ENCODE measurements at regions not wholly inside any gene's neighbourhood (a gene's known extent, or its start where the extent isn't known, plus 50 kb on each side); places are given as distances from the start of the nearest gene placed in this dataset.

DNA sequence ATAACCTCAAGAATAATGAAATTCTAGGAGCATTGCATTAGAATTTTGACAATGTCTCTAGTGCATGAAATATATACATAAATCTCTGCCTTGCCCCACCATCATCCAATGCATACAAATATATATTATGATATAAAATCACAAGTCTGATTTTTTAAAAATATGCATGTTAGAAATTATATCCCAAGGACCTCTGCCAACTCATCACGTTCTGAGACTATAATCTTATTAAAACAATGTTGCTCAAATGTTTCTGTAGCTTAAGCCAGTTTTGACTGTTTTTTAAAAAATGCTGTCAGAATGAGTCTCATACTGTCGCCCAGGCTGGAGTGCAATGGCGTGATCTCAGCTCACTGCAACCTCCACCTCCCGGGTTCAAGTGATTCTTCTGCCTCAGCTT, 287.0 kb upstream of the SOX4 start:
- no peaks in the 10 kb centered on the region for H3K36me3 ChIP-seq (ENCODE audit: control insufficient read depth in 3 of 3, insufficient read depth in 2 of 3, low read depth in 1 of 3, low read length in 3 of 3)
- H3K9me3 ChIP-seq (ENCODE audit: control insufficient read depth in 2 of 2, insufficient read depth in 1 of 2, low read depth in 1 of 2, low read length in 1 of 2): no peaks in the 10 kb centered on the region
- WGBS, 3 donors: 82 to 85% (median 83%) methylated on average over 4 of the region's 4 CpGs
- H3K4me3 ChIP-seq (ENCODE audit: low read depth in 1 of 3, low read length in 3 of 3): no peak overlapping the region
- no peaks in the 10 kb centered on the region for H3K4me1 ChIP-seq (ENCODE audit: control insufficient read depth in 3 of 3, insufficient read depth in 2 of 3, low read depth in 1 of 3, low read length in 2 of 3)
- H3K27me3 ChIP-seq (ENCODE audit: control insufficient read depth in 3 of 3, insufficient read depth in 3 of 3, low read length in 3 of 3): peaks cover 0 to 6% (median 0%) of the 10 kb centered on the region in 3 donors
- H3K27ac ChIP-seq (ENCODE audit: low read depth in 1 of 3, low read length in 2 of 3): no peak overlapping the region
- DNase-seq: no peak
- no peak for FAIRE-seq

DNA sequence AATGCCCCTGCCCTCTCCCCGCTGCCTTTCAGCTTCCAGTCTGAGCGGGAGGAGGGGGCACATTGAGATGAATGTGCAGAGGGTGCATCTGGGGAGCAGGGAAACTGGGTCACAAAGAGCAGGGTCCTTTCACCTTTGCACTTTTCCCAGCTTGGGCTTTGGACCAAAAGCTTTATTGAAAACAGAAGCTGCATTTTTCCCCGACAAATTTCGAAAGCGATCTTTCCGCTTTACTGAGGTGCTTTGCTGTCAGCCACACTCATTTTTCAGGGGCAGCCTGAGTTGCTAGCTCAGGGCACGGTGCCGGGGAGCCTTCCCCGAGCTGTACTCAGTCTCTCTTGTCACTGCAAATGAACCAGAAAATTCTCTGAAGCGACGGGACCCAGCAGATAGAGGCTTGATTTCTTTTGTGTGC, 283.7 kb upstream of the SOX4 start:
- peaks cover 0 to 6% (median 0%) of the 10 kb centered on the region in 3 donors for H3K27me3 ChIP-seq (ENCODE audit: control insufficient read depth in 3 of 3, insufficient read depth in 3 of 3, low read length in 3 of 3)
- 73 to 85% (median 74%) methylated on average over 11 of the region's 11 CpGs for WGBS, 3 donors
- H3K36me3 ChIP-seq (ENCODE audit: control insufficient read depth in 3 of 3, insufficient read depth in 2 of 3, low read depth in 1 of 3, low read length in 3 of 3): no peaks in the 10 kb centered on the region
- no peaks in the 10 kb centered on the region for H3K4me1 ChIP-seq (ENCODE audit: control insufficient read depth in 3 of 3, insufficient read depth in 2 of 3, low read depth in 1 of 3, low read length in 2 of 3)
- H3K4me3 ChIP-seq (ENCODE audit: low read depth in 1 of 3, low read length in 3 of 3): no peak overlapping the region
- no peaks in the 10 kb centered on the region for H3K9me3 ChIP-seq (ENCODE audit: control insufficient read depth in 2 of 2, insufficient read depth in 1 of 2, low read depth in 1 of 2, low read length in 1 of 2)
- FAIRE-seq: no peak
- no peak overlapping the region for H3K27ac ChIP-seq (ENCODE audit: low read depth in 1 of 3, low read length in 2 of 3)
- DNase-seq: no peak

DNA sequence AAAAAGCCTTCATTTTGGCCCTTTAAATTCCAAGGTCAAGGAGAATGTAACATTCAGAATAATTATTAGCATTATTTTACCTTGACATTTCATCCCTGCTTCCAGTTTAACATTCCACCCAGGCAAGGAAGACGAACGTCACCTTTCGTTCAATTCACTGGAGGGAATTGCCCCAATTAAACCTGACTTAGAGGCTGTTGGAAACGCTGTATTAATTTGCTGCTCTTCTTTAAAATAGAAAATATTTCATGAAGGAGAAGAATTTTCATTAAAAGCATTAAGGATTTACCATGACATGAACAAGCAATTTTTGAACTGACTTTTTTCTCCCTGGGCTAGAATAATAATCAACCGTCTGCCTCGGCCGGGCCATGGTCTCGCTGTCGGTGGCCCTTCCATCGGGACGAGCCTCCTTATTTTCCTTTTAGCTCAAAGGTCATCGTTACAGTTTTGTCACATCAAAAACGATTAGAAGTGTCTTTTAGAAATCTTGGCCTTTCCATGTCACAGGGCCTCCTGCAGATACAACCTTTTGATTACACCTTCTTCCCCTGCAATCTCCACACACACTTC, 282.9 kb upstream of the SOX4 start:
- no peak for DNase-seq
- Histone ChIP-seq H3K27me3 (ENCODE audit: control insufficient read depth in 3 of 3, insufficient read depth in 3 of 3, low read length in 3 of 3) (peaks cover 0 to 6% (median 0%) of the 10 kb centered on the region in 3 donors), H3K9me3 (ENCODE audit: control insufficient read depth in 2 of 2, insufficient read depth in 1 of 2, low read depth in 1 of 2, low read length in 1 of 2) (no peaks in the 10 kb centered on the region), H3K4me1 (ENCODE audit: control insufficient read depth in 3 of 3, insufficient read depth in 2 of 3, low read depth in 1 of 3, low read length in 2 of 3) (no peaks in the 10 kb centered on the region), H3K27ac (ENCODE audit: low read depth in 1 of 3, low read length in 2 of 3) (no peak overlapping the region), H3K4me3 (ENCODE audit: low read depth in 1 of 3, low read length in 3 of 3) (no peak overlapping the region), H3K36me3 (ENCODE audit: control insufficient read depth in 3 of 3, insufficient read depth in 2 of 3, low read depth in 1 of 3, low read length in 3 of 3) (no peaks in the 10 kb centered on the region)
- WGBS, 3 donors: 89 to 93% (median 90%) methylated on average over 13 of the region's 13 CpGs
- FAIRE-seq: no peak

GRCh38 chr6:21312118-21312517, 281.4 kb upstream of the SOX4 start:
- DNase-seq (no peak), FAIRE-seq (no peak)
- Histone ChIP-seq H3K27me3 (ENCODE audit: control insufficient read depth in 3 of 3, insufficient read depth in 3 of 3, low read length in 3 of 3) (peaks cover 0 to 6% (median 0%) of the 10 kb centered on the region in 3 donors), H3K27ac (ENCODE audit: low read depth in 1 of 3, low read length in 2 of 3) (no peak overlapping the region), H3K4me1 (ENCODE audit: control insufficient read depth in 3 of 3, insufficient read depth in 2 of 3, low read depth in 1 of 3, low read length in 2 of 3) (no peaks in the 10 kb centered on the region), H3K4me3 (ENCODE audit: low read depth in 1 of 3, low read length in 3 of 3) (no peak overlapping the region), H3K36me3 (ENCODE audit: control insufficient read depth in 3 of 3, insufficient read depth in 2 of 3, low read depth in 1 of 3, low read length in 3 of 3) (no peaks in the 10 kb centered on the region), H3K9me3 (ENCODE audit: control insufficient read depth in 2 of 2, insufficient read depth in 1 of 2, low read depth in 1 of 2, low read length in 1 of 2) (no peaks in the 10 kb centered on the region)
- 91 to 99% (median 96%) methylated on average over 4 of the region's 4 CpGs for WGBS, 3 donors

- no peak for DNase-seq
- H3K36me3 ChIP-seq (ENCODE audit: control insufficient read depth in 3 of 3, insufficient read depth in 2 of 3, low read depth in 1 of 3, low read length in 3 of 3): no peaks in the 10 kb centered on the region
- no peak overlapping the region for H3K4me3 ChIP-seq (ENCODE audit: low read depth in 1 of 3, low read length in 3 of 3)
- FAIRE-seq: no peak
- H3K27me3 ChIP-seq (ENCODE audit: control insufficient read depth in 3 of 3, insufficient read depth in 3 of 3, low read length in 3 of 3): no peaks in the 10 kb centered on the region
- 67 to 77% (median 76%) methylated on average over 12 of the region's 12 CpGs for WGBS, 3 donors
- no peaks in the 10 kb centered on the region for H3K4me1 ChIP-seq (ENCODE audit: control insufficient read depth in 3 of 3, insufficient read depth in 2 of 3, low read depth in 1 of 3, low read length in 2 of 3)
- no peak overlapping the region for H3K27ac ChIP-seq (ENCODE audit: low read depth in 1 of 3, low read length in 2 of 3)
- H3K9me3 ChIP-seq (ENCODE audit: control insufficient read depth in 2 of 2, insufficient read depth in 1 of 2, low read depth in 1 of 2, low read length in 1 of 2): no peaks in the 10 kb centered on the region
Observed at GRCh38 chr6:21317642-21318041, 275.9 kb upstream of the SOX4 start.

- no peaks in the 10 kb centered on the region for H3K36me3 ChIP-seq (ENCODE audit: control insufficient read depth in 3 of 3, insufficient read depth in 2 of 3, low read depth in 1 of 3, low read length in 3 of 3)
- DNase-seq: no peak
- no peaks in the 10 kb centered on the region for H3K4me1 ChIP-seq (ENCODE audit: control insufficient read depth in 3 of 3, insufficient read depth in 2 of 3, low read depth in 1 of 3, low read length in 2 of 3)
- 75 to 82% (median 81%) methylated on average over 6 of the region's 6 CpGs for WGBS, 3 donors
- no peak overlapping the region for H3K4me3 ChIP-seq (ENCODE audit: low read depth in 1 of 3, low read length in 3 of 3)
- no peak overlapping the region for H3K27ac ChIP-seq (ENCODE audit: low read depth in 1 of 3, low read length in 2 of 3)
- no peak for FAIRE-seq
- no peaks in the 10 kb centered on the region for H3K9me3 ChIP-seq (ENCODE audit: control insufficient read depth in 2 of 2, insufficient read depth in 1 of 2, low read depth in 1 of 2, low read length in 1 of 2)
- H3K27me3 ChIP-seq (ENCODE audit: control insufficient read depth in 3 of 3, insufficient read depth in 3 of 3, low read length in 3 of 3): no peaks in the 10 kb centered on the region
Observed at GRCh38 chr6:21321076-21321475, 272.5 kb upstream of the SOX4 start.

- WGBS, 3 donors: 86 to 95% (median 87%) methylated on average over 2 of the region's 2 CpGs
- no peak for FAIRE-seq
- H3K4me3 ChIP-seq (ENCODE audit: low read depth in 1 of 3, low read length in 3 of 3): no peak overlapping the region
Observed at GRCh38 chr6:21321531-21321930, 272.0 kb upstream of the SOX4 start.

GRCh38 chr6:21323577-21323976, 270.0 kb upstream of the SOX4 start:
- DNase-seq: no peak
- no peak for FAIRE-seq
- H3K27ac ChIP-seq (ENCODE audit: low read depth in 1 of 3, low read length in 2 of 3): no peak overlapping the region
- no peak overlapping the region for H3K4me3 ChIP-seq (ENCODE audit: low read depth in 1 of 3, low read length in 3 of 3)
- H3K4me1 ChIP-seq (ENCODE audit: control insufficient read depth in 3 of 3, insufficient read depth in 2 of 3, low read depth in 1 of 3, low read length in 2 of 3): no peaks in the 10 kb centered on the region
- no peaks in the 10 kb centered on the region for H3K27me3 ChIP-seq (ENCODE audit: control insufficient read depth in 3 of 3, insufficient read depth in 3 of 3, low read length in 3 of 3)
- H3K36me3 ChIP-seq (ENCODE audit: control insufficient read depth in 3 of 3, insufficient read depth in 2 of 3, low read depth in 1 of 3, low read length in 3 of 3): no peaks in the 10 kb centered on the region
- no peaks in the 10 kb centered on the region for H3K9me3 ChIP-seq (ENCODE audit: control insufficient read depth in 2 of 2, insufficient read depth in 1 of 2, low read depth in 1 of 2, low read length in 1 of 2)
- WGBS, 3 donors: 90 to 93% (median 93%) methylated on average over 14 of the region's 14 CpGs

More at GRCh38 chr6:21321531-21321930, 272.0 kb upstream of the SOX4 start:
- Histone ChIP-seq H3K4me1 (ENCODE audit: control insufficient read depth in 3 of 3, insufficient read depth in 2 of 3, low read depth in 1 of 3, low read length in 2 of 3) (no peaks in the 10 kb centered on the region), H3K9me3 (ENCODE audit: control insufficient read depth in 2 of 2, insufficient read depth in 1 of 2, low read depth in 1 of 2, low read length in 1 of 2) (no peaks in the 10 kb centered on the region), H3K36me3 (ENCODE audit: control insufficient read depth in 3 of 3, insufficient read depth in 2 of 3, low read depth in 1 of 3, low read length in 3 of 3) (no peaks in the 10 kb centered on the region), H3K27ac (ENCODE audit: low read depth in 1 of 3, low read length in 2 of 3) (no peak overlapping the region), H3K27me3 (ENCODE audit: control insufficient read depth in 3 of 3, insufficient read depth in 3 of 3, low read length in 3 of 3) (no peaks in the 10 kb centered on the region)
- DNase-seq: no peak

DNA sequence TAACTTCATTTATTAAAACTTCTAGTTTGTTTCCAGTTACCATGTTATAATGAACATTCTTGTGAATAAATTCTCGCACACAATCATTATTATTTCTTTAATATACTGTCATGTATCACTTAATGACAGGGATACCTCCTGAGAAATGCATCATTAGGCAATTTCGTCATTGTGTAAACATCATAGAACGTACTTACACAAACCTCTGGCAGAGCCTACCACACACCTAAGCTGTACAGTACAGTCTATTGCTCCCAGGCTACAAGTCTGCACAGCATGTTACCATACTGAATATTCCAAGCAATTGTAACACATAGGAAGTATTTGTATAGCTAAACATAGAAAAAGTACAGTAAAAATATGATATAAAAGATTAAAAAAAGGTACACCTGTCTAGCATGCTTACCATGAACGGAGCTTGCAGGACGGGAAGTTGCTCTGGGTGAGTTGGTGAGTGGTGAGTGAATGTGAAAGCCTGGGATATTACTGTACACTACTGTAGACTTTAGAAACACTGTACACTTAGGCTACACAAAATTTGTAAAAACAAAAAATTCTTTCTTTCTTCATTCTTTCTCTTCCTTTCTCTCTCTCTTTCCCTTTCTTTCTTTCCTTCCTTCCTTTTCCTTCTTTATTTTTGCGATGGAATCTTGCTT, 268.2 kb upstream of the SOX4 start:
- WGBS, 3 donors: 52 to 73% (median 59%) methylated on average over 6 of the region's 6 CpGs
- no peak overlapping the region for H3K27ac ChIP-seq (ENCODE audit: low read depth in 1 of 3, low read length in 2 of 3)
- H3K4me1 ChIP-seq (ENCODE audit: control insufficient read depth in 3 of 3, insufficient read depth in 2 of 3, low read depth in 1 of 3, low read length in 2 of 3): no peaks in the 10 kb centered on the region
- no peaks in the 10 kb centered on the region for H3K27me3 ChIP-seq (ENCODE audit: control insufficient read depth in 3 of 3, insufficient read depth in 3 of 3, low read length in 3 of 3)
- DNase-seq (no peak), FAIRE-seq (no peak)
- H3K4me3 ChIP-seq (ENCODE audit: low read depth in 1 of 3, low read length in 3 of 3): no peak overlapping the region
- H3K36me3 ChIP-seq (ENCODE audit: control insufficient read depth in 3 of 3, insufficient read depth in 2 of 3, low read depth in 1 of 3, low read length in 3 of 3): no peaks in the 10 kb centered on the region
- no peaks in the 10 kb centered on the region for H3K9me3 ChIP-seq (ENCODE audit: control insufficient read depth in 2 of 2, insufficient read depth in 1 of 2, low read depth in 1 of 2, low read length in 1 of 2)
